ENCODE measurements at regions not wholly inside any gene's neighbourhood (a gene's known extent, or its start where the extent isn't known, plus 50 kb on each side); places are given as distances from the start of the nearest gene placed in this dataset.
"Not testable (repeated sequence)": the region's sequence is repeated elsewhere in the genome, so short reads cannot be mapped to it uniquely, and the experiment has no call there.

DNA sequence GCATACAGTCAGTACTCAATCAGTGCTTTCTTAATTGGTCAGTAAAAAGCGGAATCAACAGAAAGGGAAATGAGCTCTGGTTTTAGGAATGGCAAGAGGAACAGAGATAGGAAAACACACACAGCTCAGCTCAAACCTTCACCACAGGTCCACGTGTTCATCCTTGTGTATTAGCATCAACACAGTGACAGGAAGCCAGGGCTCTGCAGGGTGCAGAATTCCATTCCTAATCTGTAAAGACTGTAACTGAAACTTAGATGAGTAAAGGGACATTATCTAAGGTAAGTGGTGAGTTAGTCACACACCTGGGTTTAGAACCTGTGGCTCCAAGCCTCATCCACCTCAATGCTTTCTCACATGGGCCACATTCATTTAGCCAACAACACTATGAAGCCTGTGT lies 1242.2 kb upstream of the TMEM132C start:
- no peak for ATAC-seq (replicated peaks in 1 of 2)
- H3K4me1 Mint-ChIP-seq (ENCODE audit: low read depth), result no peaks in the 10 kb centered on the region
- no peak overlapping the region for H3K4me3 Mint-ChIP-seq
- DNase-seq, result no peak
- H3K27ac Mint-ChIP-seq, result no peak overlapping the region
- no peaks in the 10 kb centered on the region for H3K27me3 Mint-ChIP-seq (ENCODE audit: low read depth)
- no peaks in the 10 kb centered on the region for H3K36me3 Mint-ChIP-seq (ENCODE audit: insufficient read depth in 2 of 2)
- peaks cover 0 to 2% of the 10 kb centered on the region in 2 donors for H3K9me3 Mint-ChIP-seq

DNA sequence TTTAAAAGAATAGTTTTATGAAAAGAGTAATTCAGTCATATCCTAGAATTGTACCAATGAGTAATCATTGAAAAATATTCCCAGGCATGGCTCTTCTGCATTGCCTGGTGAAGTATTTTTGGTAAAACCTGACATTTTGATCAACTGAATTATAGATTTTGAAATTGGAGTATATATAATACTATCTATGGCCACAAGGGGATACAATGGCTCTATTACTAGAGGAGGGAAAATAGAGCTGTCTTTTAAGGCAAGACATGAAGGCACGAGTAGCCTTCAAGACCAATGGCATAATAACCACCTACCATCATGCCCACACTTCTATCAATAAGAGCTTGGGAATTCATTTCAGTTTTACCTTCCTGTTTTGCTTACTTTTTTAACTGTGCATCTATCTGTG lies 1241.4 kb upstream of the TMEM132C start:
- DNase-seq (no peak), ATAC-seq (replicated peaks in 1 of 2) (no peak)
- Mint-ChIP-seq H3K4me3 (no peak overlapping the region), H3K36me3 (ENCODE audit: insufficient read depth in 2 of 2) (no peaks in the 10 kb centered on the region), H3K27ac (no peak overlapping the region), H3K4me1 (ENCODE audit: low read depth) (no peaks in the 10 kb centered on the region), H3K27me3 (ENCODE audit: low read depth) (no peaks in the 10 kb centered on the region), H3K9me3 (peaks cover 0 to 3% of the 10 kb centered on the region in 2 donors)

DNA sequence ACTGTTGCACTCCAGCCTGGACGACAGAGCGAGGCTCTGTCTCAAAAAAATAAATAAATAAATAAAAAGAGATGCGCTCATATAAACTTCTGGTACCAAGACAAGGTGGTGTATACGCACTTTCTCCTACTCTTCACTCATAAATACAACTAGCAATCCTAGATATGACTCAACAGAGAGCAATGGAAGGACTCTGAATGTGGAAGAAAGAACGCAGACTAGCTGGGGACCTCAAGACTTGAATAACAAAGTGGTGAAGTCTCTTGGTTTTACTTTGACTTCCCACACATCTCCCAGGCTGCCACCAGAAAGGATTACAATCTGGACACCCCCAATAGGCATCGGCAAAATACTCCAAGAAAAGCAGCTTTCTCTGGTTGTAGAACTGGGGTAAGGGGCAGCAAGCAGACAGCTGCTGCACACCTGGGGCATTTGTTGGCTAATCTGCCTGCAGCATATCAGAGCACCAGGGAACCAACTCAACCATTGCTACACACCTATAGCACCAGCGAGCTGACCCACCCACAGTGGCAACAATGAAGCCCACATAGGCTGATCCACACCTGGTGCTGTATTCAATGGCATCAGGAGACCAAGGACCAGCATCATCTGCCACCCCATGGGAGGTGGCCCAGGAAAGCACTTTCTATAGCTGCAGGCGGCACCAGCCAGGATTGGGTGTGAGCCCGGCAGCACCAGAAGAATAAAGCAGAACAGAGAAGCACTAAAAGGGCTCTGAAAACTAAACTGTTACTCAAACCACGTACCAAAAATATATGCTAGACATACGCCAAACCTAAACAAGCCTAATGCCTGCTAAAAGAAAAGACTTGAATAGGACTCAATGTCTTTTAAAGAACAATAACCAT lies 1231.7 kb upstream of the TMEM132C start:
- Mint-ChIP-seq H3K9me3 (peaks cover 0 to 4% of the 10 kb centered on the region in 2 donors), H3K4me1 (ENCODE audit: low read depth) (no peaks in the 10 kb centered on the region), H3K36me3 (ENCODE audit: insufficient read depth in 2 of 2) (no peaks in the 10 kb centered on the region), H3K27me3 (ENCODE audit: low read depth) (no peaks in the 10 kb centered on the region), H3K4me3 (no peak overlapping the region), H3K27ac (no peak overlapping the region)
- DNase-seq (no peak), ATAC-seq (replicated peaks in 1 of 2) (no peak)

DNA sequence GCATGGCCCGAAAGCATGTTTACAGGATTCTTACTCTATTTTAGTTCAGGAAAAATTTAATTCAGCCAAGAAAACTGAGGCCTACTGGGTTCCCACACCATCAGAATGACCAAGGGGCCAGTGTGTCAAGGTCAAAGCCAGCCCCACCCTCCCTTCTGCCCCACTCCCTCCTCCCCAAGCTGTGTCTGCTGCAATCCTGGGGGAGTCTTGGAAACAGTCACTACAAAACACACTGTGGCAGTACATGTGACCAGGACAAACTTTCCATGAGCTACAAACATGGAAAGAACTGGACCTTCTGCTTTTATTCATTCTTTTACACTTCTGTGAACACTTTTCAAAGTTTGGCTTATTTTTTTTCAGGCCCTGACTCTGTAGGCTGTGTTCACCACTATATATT lies 1228.8 kb upstream of the TMEM132C start:
- no peak for ATAC-seq (replicated peaks in 1 of 2)
- Mint-ChIP-seq H3K4me1 (ENCODE audit: low read depth) (no peaks in the 10 kb centered on the region), H3K9me3 (peaks cover 0 to 6% of the 10 kb centered on the region in 2 donors), H3K27me3 (ENCODE audit: low read depth) (no peaks in the 10 kb centered on the region), H3K36me3 (ENCODE audit: insufficient read depth in 2 of 2) (no peaks in the 10 kb centered on the region), H3K27ac (no peak overlapping the region), H3K4me3 (no peak overlapping the region)
- DNase-seq, result no peak

DNA sequence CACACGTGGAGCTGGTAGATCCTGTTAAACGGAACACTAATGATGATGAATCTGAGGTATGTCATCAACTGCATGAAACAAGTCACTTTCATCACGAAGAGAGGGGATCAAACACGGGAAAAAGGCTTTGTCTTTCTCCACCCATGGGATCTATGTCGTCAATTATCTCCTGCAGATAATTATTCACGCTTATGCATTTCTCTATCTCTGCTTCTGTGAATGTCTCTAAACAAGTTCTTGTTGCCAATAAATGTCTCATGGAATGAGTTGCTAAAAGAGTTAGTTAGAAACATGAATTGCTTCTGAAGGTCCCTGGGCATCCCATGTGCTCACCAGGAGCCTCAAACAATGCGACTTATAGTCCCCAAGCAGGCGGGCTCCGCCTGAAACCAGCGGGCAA lies 1228.2 kb upstream of the TMEM132C start:
- Mint-ChIP-seq H3K27me3 (ENCODE audit: low read depth) (no peaks in the 10 kb centered on the region), H3K27ac (no peak overlapping the region), H3K4me1 (ENCODE audit: low read depth) (no peaks in the 10 kb centered on the region), H3K36me3 (ENCODE audit: insufficient read depth in 2 of 2) (no peaks in the 10 kb centered on the region), H3K4me3 (no peak overlapping the region), H3K9me3 (peaks cover 0 to 6% of the 10 kb centered on the region in 2 donors)
- no peak for ATAC-seq (replicated peaks in 1 of 2)
- DNase-seq, result no peak

DNA sequence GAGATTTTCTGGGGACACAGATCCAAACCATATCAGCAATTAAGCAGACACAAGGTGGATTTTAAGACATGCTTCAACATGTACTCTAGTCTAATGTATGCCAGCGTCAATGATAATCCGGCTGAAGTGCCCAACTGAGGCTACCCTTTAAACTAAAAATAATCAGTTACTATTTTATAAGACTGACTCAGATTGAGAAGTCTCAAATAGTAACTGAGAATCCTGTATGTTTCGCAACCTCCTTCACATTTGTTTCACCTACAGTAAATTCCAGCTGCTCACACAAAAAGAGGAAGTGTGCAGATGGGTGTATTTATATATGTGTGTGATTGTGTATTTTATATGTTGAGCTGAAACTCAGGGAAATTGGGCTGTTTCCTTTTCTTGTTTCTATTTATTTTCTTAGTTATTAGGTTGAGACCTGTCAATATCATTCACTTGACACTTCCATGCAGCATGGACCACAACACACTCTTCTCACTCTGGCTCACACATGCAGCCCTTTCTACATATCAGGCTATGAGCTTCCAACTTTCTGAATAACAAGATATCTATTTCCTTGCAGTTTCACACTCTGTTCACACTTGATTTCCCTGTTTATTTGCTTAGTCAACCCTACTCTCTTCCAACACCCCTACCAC lies 1224.9 kb upstream of the TMEM132C start:
- Mint-ChIP-seq H3K27me3 (ENCODE audit: low read depth) (no peaks in the 10 kb centered on the region), H3K4me1 (ENCODE audit: low read depth) (no peaks in the 10 kb centered on the region), H3K9me3 (peaks cover 0 to 6% of the 10 kb centered on the region in 2 donors), H3K36me3 (ENCODE audit: insufficient read depth in 2 of 2) (no peaks in the 10 kb centered on the region), H3K4me3 (no peak overlapping the region), H3K27ac (no peak overlapping the region)
- ATAC-seq (replicated peaks in 1 of 2) (no peak), DNase-seq (no peak)

DNA sequence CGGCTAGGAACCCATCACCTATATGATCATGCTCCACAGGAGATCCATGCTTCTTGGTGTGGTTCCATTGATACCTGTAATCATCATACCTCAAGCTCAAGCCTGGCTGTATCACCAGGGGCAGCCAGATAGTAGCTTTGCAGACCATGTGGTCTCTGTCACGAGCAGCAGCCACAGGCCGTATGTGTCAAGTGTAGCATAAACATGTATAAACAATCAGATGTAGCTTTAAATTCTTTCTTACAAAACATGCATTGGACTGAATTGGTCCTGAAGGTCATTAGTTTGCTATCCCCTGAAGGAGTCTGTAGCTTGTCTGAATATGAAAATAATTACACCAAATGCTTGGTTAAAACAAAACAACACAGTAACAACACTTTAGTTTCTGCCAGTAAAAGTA lies 1223.2 kb upstream of the TMEM132C start:
- ATAC-seq (replicated peaks in 1 of 2) (no peak), DNase-seq (no peak)
- H3K27me3 Mint-ChIP-seq (ENCODE audit: low read depth), result no peaks in the 10 kb centered on the region
- H3K27ac Mint-ChIP-seq, result no peak overlapping the region
- peaks cover 2 to 6% of the 10 kb centered on the region in 2 donors for H3K9me3 Mint-ChIP-seq
- H3K4me1 Mint-ChIP-seq (ENCODE audit: low read depth), result no peaks in the 10 kb centered on the region
- H3K36me3 Mint-ChIP-seq (ENCODE audit: insufficient read depth in 2 of 2), result no peaks in the 10 kb centered on the region
- no peak overlapping the region for H3K4me3 Mint-ChIP-seq

DNA sequence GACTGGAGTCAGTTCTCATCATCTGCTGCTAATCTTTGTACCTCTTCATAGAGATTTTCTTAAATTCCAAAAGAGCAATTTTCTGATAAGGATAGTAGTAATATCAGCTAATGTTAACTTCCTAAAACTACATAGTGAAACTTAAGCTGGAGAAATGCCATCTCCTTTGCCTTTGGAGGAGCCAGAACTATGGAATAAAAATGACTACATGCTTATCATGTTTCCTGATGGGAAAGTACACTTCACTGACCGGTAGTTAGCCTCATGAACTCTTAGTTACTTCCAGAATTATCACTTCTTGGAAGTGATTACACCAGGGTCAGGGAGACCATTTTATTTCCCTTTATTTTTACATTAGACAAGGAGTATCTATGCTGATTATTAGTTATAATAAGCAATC lies 1222.1 kb upstream of the TMEM132C start:
- Mint-ChIP-seq H3K27me3 (ENCODE audit: low read depth) (no peaks in the 10 kb centered on the region), H3K36me3 (ENCODE audit: insufficient read depth in 2 of 2) (no peaks in the 10 kb centered on the region), H3K9me3 (peaks cover 2 to 4% of the 10 kb centered on the region in 2 donors), H3K4me3 (no peak overlapping the region), H3K4me1 (ENCODE audit: low read depth) (no peaks in the 10 kb centered on the region), H3K27ac (no peak overlapping the region)
- DNase-seq (no peak), ATAC-seq (replicated peaks in 1 of 2) (no peak)

- H3K4me3 Mint-ChIP-seq, result no peak overlapping the region
- DNase-seq (no peak), ATAC-seq (replicated peaks in 1 of 2) (no peak)
- no peaks in the 10 kb centered on the region for H3K4me1 Mint-ChIP-seq (ENCODE audit: low read depth)
- H3K36me3 Mint-ChIP-seq (ENCODE audit: insufficient read depth in 2 of 2), result no peaks in the 10 kb centered on the region
- H3K27me3 Mint-ChIP-seq (ENCODE audit: low read depth), result no peaks in the 10 kb centered on the region
- H3K9me3 Mint-ChIP-seq, result peaks cover 2 to 4% of the 10 kb centered on the region in 2 donors
- no peak overlapping the region for H3K27ac Mint-ChIP-seq
These were observed 1220.5 kb upstream of the TMEM132C start for GRCh38 chr12:127046467-127046866.

- no peaks in the 10 kb centered on the region for H3K36me3 Mint-ChIP-seq (ENCODE audit: insufficient read depth in 2 of 2)
- H3K27me3 Mint-ChIP-seq (ENCODE audit: low read depth), result no peaks in the 10 kb centered on the region
- no peaks in the 10 kb centered on the region for H3K4me1 Mint-ChIP-seq (ENCODE audit: low read depth)
- no peak overlapping the region for H3K27ac Mint-ChIP-seq
- no peak for DNase-seq
- H3K4me3 Mint-ChIP-seq, result no peak overlapping the region
- peaks cover 2% of the 10 kb centered on the region in 2 donors for H3K9me3 Mint-ChIP-seq
- no peak for ATAC-seq (replicated peaks in 1 of 2)
These were observed 1218.9 kb upstream of the TMEM132C start for GRCh38 chr12:127048057-127048456.

DNA sequence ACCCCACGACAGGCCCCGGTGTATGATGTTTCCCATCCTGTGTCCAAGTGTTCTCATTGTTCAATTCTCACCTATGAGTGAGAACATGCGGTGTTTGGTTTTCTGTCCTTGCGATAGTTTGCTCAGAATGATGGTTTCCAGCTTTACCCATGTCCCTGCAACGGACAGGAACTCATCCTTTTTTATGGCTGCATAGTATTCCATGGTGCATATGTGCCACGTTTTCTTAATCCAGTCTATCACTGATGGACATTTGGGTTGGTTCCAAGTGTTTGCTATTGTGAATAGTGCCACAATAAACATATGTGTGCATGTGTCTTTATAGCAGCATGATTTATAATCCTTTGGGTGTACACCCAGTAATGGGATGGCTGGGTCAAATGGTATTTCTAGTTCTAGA lies 1218.4 kb upstream of the TMEM132C start:
- not testable (repeated sequence) for H3K27ac Mint-ChIP-seq; H3K36me3 Mint-ChIP-seq (ENCODE audit: insufficient read depth in 2 of 2); H3K27me3 Mint-ChIP-seq (ENCODE audit: low read depth); DNase-seq; ATAC-seq (replicated peaks in 1 of 2); H3K4me1 Mint-ChIP-seq (ENCODE audit: low read depth); H3K9me3 Mint-ChIP-seq; H3K4me3 Mint-ChIP-seq

GRCh38 chr12:127051139-127051538 lies 1215.8 kb upstream of the TMEM132C start:
- Mint-ChIP-seq H3K36me3 (ENCODE audit: insufficient read depth in 2 of 2) (no peaks in the 10 kb centered on the region), H3K4me3 (no peak overlapping the region), H3K9me3 (peaks cover 2% of the 10 kb centered on the region in 2 donors), H3K4me1 (ENCODE audit: low read depth) (no peaks in the 10 kb centered on the region), H3K27ac (no peak overlapping the region), H3K27me3 (ENCODE audit: low read depth) (no peaks in the 10 kb centered on the region)
- DNase-seq (no peak), ATAC-seq (replicated peaks in 1 of 2) (no peak)

GRCh38 chr12:127052511-127053232 lies 1214.3 kb upstream of the TMEM132C start:
- H3K9me3 Mint-ChIP-seq, result peaks cover 2% of the 10 kb centered on the region in 2 donors
- H3K27me3 Mint-ChIP-seq (ENCODE audit: low read depth), result no peaks in the 10 kb centered on the region
- H3K4me3 Mint-ChIP-seq, result no peak overlapping the region
- no peak for DNase-seq
- H3K4me1 Mint-ChIP-seq (ENCODE audit: low read depth), result no peaks in the 10 kb centered on the region
- no peak for ATAC-seq (replicated peaks in 1 of 2)
- H3K36me3 Mint-ChIP-seq (ENCODE audit: insufficient read depth in 2 of 2), result no peaks in the 10 kb centered on the region
- H3K27ac Mint-ChIP-seq, result no peak overlapping the region
